Activated CD4-positive, alpha-beta memory T cell treated with anti-CD3 and anti-CD28 coated beads, Interleukin-2, amount 10 ng/mL, durations not matched to agents 7 days and 5 days (primary cell): ENCODE measurements at regions not wholly inside any gene's neighbourhood (a gene's known extent, or its start where the extent isn't known, plus 50 kb on each side); places are given as distances from the start of the nearest gene placed in this dataset.

Experiments
- CTCF ChIA-PET: fragments of 350-600 bp; sonication (Branson Sonifier 250); formaldehyde crosslinking; loops from one replicate; lab custom pipeline; 2021; ENCODE audit warnings: antibody characterized with exemption, inconsistent platforms; lab: Charles Lee
- POLR2A ChIA-PET: fragments of 350-600 bp; sonication (Branson Sonifier 250); formaldehyde crosslinking; loops from one replicate; lab custom pipeline; 2021; ENCODE audit warnings: antibody characterized with exemption; lab: Charles Lee
- DNase-seq: peaks from one replicate; pipeline ENCODE4 v3.0.0-alpha.2; 2020
- H3K27ac Mint-ChIP-seq: one replicate; pipeline ENCODE4 v1.8.0; 2021; ENCODE audit warnings: mild to moderate bottlenecking, mixed read lengths
- H3K27me3 Mint-ChIP-seq: one replicate; pipeline ENCODE4 v1.8.0; 2021; ENCODE audit warnings: mixed read lengths
- H3K36me3 Mint-ChIP-seq: one replicate; pipeline ENCODE4 v1.8.0; 2021; ENCODE audit warnings: low read depth, mixed read lengths
- H3K4me1 Mint-ChIP-seq: one replicate; pipeline ENCODE4 v1.8.0; 2021; ENCODE audit warnings: mixed read lengths
- H3K4me3 Mint-ChIP-seq: one replicate; pipeline ENCODE4 v1.8.0; 2021; ENCODE audit warnings: mild to moderate bottlenecking, mixed read lengths
- H3K9me3 Mint-ChIP-seq: one replicate; pipeline ENCODE4 v1.8.0; 2021; ENCODE audit warnings: mixed read lengths

DNA sequence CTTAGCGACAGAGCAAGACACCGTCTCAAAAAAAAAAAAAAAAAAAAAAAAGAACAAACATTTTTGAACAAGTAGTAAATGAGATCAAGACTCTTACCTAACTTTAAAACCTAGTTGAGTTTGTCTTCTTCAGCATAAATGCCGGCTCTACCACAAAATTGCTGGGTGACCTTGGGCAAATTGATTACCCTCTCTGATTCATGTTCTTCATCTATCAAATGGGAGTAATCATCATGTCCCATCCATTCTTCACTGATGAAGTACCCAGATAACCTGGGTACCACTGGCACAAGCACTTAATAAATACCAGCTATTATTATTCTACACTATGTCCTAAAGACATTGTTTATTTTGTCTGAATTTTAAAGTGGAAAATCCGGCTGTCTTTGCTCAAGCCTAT lies 96.3 kb downstream of the ATPSCKMT start:
- H3K27me3 Mint-ChIP-seq, result no peaks in the 10 kb centered on the region
- DNase-seq, result no peak
- no peaks in the 10 kb centered on the region for H3K4me1 Mint-ChIP-seq
- no peak overlapping the region for H3K27ac Mint-ChIP-seq
- H3K36me3 Mint-ChIP-seq, result no peaks in the 10 kb centered on the region
- POLR2A ChIA-PET, result no interaction called here
- H3K4me3 Mint-ChIP-seq, result no peak overlapping the region
- no peaks in the 10 kb centered on the region for H3K9me3 Mint-ChIP-seq
- CTCF ChIA-PET, result no interaction called here

DNA sequence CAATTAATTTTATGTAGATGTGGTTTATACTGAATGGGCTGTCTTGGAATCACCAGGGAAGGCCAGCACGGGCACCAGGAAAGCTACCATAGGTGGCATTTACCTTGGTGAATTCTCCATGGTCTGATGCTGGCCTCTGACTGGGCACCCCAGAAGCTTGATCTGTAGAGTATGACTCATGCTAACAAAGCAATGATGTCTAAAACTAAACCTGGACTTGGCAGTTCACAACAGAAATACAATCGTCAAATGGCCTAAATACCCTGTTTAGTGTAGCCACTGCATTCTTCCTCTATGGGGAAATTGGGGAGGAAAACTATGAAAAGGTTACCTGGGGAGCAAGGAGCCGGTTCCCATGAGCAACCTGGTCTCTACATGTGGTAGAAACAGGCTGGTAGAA lies 98.0 kb downstream of the ATPSCKMT start:
- no peak overlapping the region for H3K27ac Mint-ChIP-seq
- CTCF ChIA-PET, result no interaction called here
- no peaks in the 10 kb centered on the region for H3K4me1 Mint-ChIP-seq
- DNase-seq, result no peak
- H3K27me3 Mint-ChIP-seq, result no peaks in the 10 kb centered on the region
- no peak overlapping the region for H3K4me3 Mint-ChIP-seq
- H3K36me3 Mint-ChIP-seq, result no peaks in the 10 kb centered on the region
- H3K9me3 Mint-ChIP-seq, result no peaks in the 10 kb centered on the region
- POLR2A ChIA-PET, result no interaction called here

DNA sequence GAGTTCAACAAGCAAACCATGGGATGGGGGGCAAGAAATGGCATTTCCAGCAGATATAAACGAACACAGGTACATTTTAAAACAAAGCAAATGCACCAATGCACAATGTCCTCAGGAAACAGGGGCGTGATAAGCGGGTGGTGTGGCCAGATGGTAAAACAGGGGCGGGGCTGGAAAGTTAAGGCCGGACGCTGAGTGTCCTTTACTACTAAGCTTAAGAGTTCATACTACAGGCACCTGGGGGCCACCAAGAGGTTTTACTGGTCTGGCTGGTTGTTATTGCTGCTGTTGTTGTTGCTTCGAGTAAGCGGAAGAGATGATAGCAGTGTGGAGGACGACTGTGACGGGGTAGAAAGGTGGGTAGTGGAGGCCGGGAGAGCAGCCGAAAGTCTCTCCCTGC lies 99.8 kb downstream of the ATPSCKMT start:
- H3K4me3 Mint-ChIP-seq, result no peak overlapping the region
- no peaks in the 10 kb centered on the region for H3K27me3 Mint-ChIP-seq
- H3K4me1 Mint-ChIP-seq, result no peaks in the 10 kb centered on the region
- H3K9me3 Mint-ChIP-seq, result no peaks in the 10 kb centered on the region
- DNase-seq, result no peak
- ChIA-PET POLR2A (no interaction called here), CTCF (no interaction called here)
- H3K27ac Mint-ChIP-seq, result no peak overlapping the region
- H3K36me3 Mint-ChIP-seq, result no peaks in the 10 kb centered on the region

DNA sequence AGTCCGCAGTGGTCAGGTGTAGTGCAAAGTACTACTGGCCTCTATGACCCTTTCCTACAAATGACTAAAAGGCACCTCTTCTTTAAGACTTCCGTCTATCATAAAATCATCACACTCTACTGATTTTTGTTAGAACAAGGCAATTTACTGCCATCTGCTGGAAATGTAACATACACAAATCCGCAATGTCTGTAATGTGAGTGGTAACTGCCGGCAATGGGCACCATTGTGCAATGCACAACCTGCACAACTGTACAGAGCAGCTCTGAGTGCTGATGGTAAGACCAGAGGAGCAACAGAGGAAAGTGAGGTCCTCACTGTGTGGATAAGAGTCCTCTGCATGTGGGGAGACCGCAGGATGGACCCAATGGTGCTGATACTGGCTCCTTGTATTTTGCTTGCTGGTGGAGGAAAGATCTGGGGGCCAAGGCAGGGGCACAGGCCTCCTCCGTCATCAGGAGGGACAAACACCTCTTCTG lies 103.7 kb downstream of the ATPSCKMT start:
- H3K4me3 Mint-ChIP-seq, result no peak overlapping the region

DNA sequence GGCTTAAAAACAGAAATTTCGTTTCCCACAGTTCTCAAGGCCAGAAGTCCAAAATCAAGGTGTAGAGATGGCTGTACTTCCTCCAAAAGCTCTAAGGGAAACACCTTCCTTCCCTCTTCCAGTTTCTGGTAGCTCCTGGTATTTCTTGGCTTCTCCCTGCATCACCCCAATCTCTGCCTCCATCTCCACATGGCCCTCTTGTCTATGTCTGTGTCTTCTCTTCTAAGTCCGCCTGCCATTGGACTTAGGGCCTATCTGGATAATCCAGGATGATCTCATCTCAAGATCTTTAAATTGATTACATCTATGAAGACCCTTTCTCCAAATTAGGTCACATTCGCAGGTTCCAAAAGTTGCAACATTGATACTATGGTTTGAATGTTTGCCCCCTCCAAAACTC lies 105.6 kb downstream of the ATPSCKMT start:
- Mint-ChIP-seq H3K9me3 (no peaks in the 10 kb centered on the region), H3K4me1 (no peaks in the 10 kb centered on the region), H3K27ac (no peak overlapping the region), H3K4me3 (no peak overlapping the region), H3K36me3 (no peaks in the 10 kb centered on the region), H3K27me3 (peaks cover 2% of the 10 kb centered on the region)
- ChIA-PET CTCF (no interaction called here), POLR2A (no interaction called here)
- DNase-seq, result no peak

More for the DNA sequence above, 103.7 kb downstream of the ATPSCKMT start:
- H3K9me3 Mint-ChIP-seq, result no peaks in the 10 kb centered on the region
- CTCF ChIA-PET, result no interaction called here
- no peaks in the 10 kb centered on the region for H3K36me3 Mint-ChIP-seq
- no peak overlapping the region for H3K27ac Mint-ChIP-seq
- POLR2A ChIA-PET, result no interaction called here
- H3K4me1 Mint-ChIP-seq, result no peaks in the 10 kb centered on the region
- DNase-seq, result no peak
- peaks cover 2% of the 10 kb centered on the region for H3K27me3 Mint-ChIP-seq

DNA sequence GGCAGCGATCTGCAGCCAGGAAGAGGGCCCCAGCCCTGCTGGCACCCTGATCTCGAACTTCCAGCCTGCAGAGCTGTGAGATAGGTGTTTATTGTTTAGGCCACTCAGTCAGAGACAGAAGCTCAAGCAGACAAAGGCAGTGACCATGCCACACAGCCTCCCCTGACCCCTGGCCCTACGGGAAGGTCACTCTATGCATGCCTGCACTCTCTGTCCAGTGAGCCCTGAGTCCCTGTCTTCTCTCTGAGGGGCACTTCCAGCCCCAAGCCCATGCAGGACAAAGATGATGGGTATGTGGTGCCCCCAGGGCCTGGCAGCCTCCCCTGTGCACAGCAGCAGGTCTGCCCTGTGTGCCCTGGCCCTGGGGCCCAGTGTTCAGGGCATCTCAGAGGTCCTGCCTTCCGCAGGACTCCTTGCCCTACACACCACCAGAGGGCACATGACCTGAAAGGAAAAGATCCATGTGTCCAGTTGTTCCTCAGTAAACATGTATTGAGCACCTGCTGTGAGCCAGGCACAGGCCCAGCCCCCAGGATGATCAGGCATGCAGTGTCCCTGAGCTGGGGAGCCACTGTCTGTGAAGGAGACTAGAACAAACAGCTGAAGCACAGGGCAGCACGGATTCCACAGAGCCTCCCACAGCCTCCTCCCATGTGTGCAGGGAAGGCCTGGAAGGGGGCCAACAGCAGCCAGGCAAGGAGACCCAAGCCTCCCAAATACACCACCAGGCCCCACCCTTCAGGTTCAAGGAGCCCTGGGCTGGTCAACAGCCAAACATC lies 109.3 kb downstream of the ATPSCKMT start:
- Mint-ChIP-seq H3K9me3 (no peaks in the 10 kb centered on the region), H3K4me3 (no peak overlapping the region), H3K27ac (no peak overlapping the region), H3K27me3 (peaks cover 2% of the 10 kb centered on the region), H3K4me1 (no peaks in the 10 kb centered on the region), H3K36me3 (no peaks in the 10 kb centered on the region)
- no peak for DNase-seq
- POLR2A ChIA-PET, result no interaction called here
- CTCF ChIA-PET, result no interaction called here

DNA sequence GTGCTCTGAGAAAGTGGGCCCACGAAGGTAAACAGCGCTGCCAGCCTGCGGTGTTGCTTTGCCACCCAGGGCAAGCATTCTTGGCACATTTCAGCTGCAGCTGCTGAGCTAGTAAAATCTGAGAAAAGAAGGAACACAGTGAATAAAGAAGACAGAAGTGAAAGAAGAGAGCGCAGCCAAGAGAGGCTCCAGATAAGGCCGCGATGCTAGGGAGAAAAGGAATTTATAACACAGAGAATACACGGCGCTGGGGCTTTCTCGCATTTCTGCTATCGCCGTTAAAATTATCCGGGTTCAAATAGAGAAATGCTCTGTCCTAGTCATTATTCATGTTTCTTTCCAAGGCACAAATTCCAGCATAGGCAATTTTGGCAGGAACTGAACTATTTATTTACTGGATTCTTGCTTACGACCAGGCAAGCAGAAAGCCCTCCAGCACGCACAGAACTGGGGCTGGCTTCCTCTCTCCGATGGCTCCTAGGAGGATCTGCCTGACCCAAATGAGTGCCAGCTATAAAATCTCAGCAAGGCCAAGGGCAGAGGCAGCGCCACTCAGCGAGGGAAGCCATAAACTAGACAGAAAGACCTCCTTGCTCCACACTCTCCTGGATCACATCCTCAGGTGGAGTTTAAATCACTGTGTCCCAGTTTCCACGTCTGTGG lies 111.2 kb downstream of the ATPSCKMT start:
- Mint-ChIP-seq H3K4me3 (no peak overlapping the region), H3K9me3 (no peaks in the 10 kb centered on the region), H3K27me3 (no peaks in the 10 kb centered on the region), H3K36me3 (no peaks in the 10 kb centered on the region), H3K4me1 (no peaks in the 10 kb centered on the region), H3K27ac (no peak overlapping the region)
- ChIA-PET POLR2A (no interaction called here), CTCF (interaction anchor here (0.6 kb wide), 1 partner anchor 378 kb away, joined by 3 read pairs; no protein-coding TSS in a partner anchor)
- no peak for DNase-seq

DNA sequence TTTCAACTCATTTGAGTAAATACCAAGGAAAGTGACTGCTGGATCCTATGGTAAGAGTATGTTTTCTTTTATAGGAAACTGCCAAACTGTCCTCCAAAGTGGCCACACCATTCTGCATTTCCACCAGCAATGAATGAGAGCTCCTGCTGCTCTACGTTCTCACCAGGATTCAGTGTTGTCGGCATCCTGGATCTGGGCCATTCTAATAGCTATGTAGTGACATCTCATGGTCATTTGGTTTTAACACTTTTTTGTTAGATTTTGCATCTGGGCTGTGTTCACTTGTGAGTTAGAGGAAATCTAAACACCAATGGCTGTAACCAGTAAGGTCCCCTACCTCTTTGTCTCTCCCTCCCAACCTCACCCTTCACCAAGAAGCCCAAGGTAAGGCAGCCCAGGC lies 115.9 kb downstream of the ATPSCKMT start:
- POLR2A ChIA-PET, result no interaction called here
- CTCF ChIA-PET, result no interaction called here
- no peaks in the 10 kb centered on the region for H3K36me3 Mint-ChIP-seq

DNA sequence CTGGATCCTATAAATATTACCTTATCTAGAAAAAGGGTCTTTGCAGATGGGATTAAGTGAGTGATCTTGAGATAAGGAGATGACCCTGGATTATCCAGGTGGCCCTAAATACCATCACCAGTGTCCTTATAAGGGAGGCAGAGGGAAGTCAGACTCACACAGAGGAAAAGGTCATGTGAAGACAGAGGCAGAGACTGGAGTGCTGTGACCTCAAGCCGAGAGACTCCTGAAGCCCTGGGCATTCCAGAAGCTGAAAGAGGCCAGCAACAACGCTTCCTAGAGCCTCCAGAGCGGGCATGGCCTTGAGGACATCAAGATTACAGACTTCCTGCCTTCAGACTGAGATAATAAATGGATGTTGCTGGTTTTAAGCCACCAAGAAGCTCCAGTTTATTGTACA lies 118.8 kb downstream of the ATPSCKMT start:
- H3K27ac Mint-ChIP-seq, result no peak overlapping the region
- CTCF ChIA-PET, result no interaction called here

More for the DNA sequence above, 115.9 kb downstream of the ATPSCKMT start:
- no peak for DNase-seq
- no peaks in the 10 kb centered on the region for H3K9me3 Mint-ChIP-seq
- H3K27ac Mint-ChIP-seq, result no peak overlapping the region
- no peaks in the 10 kb centered on the region for H3K4me1 Mint-ChIP-seq
- H3K4me3 Mint-ChIP-seq, result no peak overlapping the region
- no peaks in the 10 kb centered on the region for H3K27me3 Mint-ChIP-seq

DNA sequence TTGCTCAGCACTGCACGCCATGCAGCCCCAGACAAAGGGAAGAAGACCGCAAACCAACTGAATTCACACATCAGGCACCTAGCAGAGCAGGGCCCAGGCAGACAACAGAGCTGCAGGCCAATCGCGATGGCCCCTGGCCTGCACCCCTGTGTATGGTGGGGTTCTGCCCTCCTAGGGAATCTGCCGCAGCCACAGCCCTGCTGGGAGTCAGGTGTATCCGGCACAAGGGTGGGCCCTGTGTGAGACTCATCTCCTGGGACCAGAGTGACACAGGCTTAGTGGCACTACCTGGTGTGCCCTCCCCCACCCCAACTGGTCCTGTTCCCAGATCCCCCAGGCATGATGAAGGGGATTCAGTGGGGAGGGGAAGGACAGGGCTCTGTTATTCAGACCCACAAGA lies 122.8 kb downstream of the ATPSCKMT start:
- no peaks in the 10 kb centered on the region for H3K4me1 Mint-ChIP-seq
- no peak overlapping the region for H3K4me3 Mint-ChIP-seq
- CTCF ChIA-PET, result no interaction called here
- POLR2A ChIA-PET, result no interaction called here
- no peaks in the 10 kb centered on the region for H3K27me3 Mint-ChIP-seq
- H3K9me3 Mint-ChIP-seq, result no peaks in the 10 kb centered on the region
- DNase-seq, result no peak
- no peaks in the 10 kb centered on the region for H3K36me3 Mint-ChIP-seq
- no peak overlapping the region for H3K27ac Mint-ChIP-seq

More for the DNA sequence above, 118.8 kb downstream of the ATPSCKMT start:
- no peak overlapping the region for H3K4me3 Mint-ChIP-seq
- H3K9me3 Mint-ChIP-seq, result no peaks in the 10 kb centered on the region
- POLR2A ChIA-PET, result no interaction called here
- no peaks in the 10 kb centered on the region for H3K4me1 Mint-ChIP-seq
- H3K27me3 Mint-ChIP-seq, result no peaks in the 10 kb centered on the region
- DNase-seq, result no peak
- no peaks in the 10 kb centered on the region for H3K36me3 Mint-ChIP-seq

DNA sequence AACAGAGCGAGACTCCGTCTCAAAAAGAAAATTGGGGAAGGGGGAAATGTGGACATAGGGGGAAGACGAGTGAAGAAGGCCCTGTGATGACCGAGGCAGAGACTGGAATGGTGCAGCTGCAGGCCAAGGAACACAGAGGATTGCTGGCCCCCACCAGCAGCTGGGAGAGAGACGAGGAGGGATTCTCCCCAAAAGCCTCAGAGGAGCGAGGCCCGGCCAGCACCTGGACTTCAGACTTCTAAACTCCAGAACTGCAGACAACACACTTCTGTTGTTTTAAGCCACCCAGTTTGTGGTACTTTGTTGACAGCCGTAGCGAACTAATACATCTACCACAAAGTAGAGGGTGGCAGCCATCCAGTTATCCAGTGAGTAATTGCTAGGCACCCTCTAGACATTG lies 124.6 kb downstream of the ATPSCKMT start:
- ChIA-PET CTCF (no interaction called here), POLR2A (no interaction called here)
- Mint-ChIP-seq H3K27me3 (no peaks in the 10 kb centered on the region), H3K9me3 (no peaks in the 10 kb centered on the region), H3K4me1 (no peaks in the 10 kb centered on the region), H3K36me3 (no peaks in the 10 kb centered on the region), H3K4me3 (no peak overlapping the region), H3K27ac (no peak overlapping the region)
- DNase-seq, result no peak

DNA sequence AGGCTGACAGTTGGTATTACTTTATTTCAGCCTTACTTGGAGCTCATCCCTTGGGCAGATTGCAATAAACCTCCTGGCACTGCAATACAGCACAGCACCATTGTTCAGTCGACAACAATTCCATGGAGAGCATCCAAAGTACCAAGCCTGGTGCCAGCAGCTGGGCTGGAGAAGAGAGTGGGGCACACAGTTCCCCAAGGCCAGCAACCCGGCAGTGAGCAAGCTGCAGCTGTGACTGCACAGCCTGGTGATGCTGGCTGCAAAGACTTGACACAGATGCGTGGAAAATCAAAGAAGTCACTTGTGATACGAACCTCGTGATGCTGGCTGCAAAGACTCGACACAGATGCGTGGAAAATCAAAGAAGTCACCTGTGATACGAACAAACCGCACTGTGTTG lies 125.4 kb downstream of the ATPSCKMT start:
- Mint-ChIP-seq H3K36me3 (no peaks in the 10 kb centered on the region), H3K27me3 (no peaks in the 10 kb centered on the region)
- CTCF ChIA-PET, result no interaction called here

DNA sequence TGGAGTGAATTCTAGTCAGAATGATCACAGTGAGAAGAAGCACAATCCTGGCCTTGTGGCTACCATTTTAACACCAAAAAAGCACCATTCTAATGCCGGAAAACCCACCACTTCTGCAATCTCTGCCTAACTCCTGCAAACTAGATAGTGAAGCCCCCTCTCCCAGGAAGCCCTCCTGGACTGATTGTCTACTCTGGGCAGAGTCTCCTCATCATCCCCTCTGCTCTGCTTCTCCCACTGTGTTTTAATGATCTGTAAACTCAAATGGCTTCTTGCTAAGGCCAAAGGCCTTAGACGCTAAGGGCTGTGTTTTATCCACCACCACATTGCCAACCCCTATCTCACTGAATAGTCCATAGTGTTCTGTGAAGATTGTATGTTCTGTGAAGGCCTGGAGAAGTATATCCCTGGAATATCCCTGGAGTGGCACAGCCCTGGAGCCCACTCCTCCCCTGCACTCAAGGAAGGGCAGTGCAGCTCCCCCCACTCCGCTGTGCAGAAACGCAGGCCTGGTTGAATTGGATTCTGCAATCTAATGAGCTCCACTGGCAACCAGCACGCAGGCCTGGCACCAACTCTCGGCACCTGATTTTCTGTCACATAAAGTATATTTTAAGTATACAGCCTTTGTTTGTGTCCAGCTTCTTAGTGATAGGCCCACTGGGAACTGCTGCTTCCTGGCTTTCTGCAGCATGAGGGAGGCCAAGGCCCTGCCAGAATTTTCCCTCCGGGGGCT lies 126.3 kb downstream of the ATPSCKMT start:
- no peak overlapping the region for H3K27ac Mint-ChIP-seq

More for the DNA sequence above, 125.4 kb downstream of the ATPSCKMT start:
- POLR2A ChIA-PET, result no interaction called here
- DNase-seq, result no peak
- Mint-ChIP-seq H3K4me3 (no peak overlapping the region), H3K27ac (no peak overlapping the region), H3K9me3 (no peaks in the 10 kb centered on the region), H3K4me1 (no peaks in the 10 kb centered on the region)

More for the DNA sequence above, 126.3 kb downstream of the ATPSCKMT start:
- no peaks in the 10 kb centered on the region for H3K4me1 Mint-ChIP-seq
- H3K27me3 Mint-ChIP-seq, result no peaks in the 10 kb centered on the region
- no peak for DNase-seq
- no peaks in the 10 kb centered on the region for H3K36me3 Mint-ChIP-seq
- H3K9me3 Mint-ChIP-seq, result no peaks in the 10 kb centered on the region
- no peak overlapping the region for H3K4me3 Mint-ChIP-seq
- ChIA-PET POLR2A (no interaction called here), CTCF (no interaction called here)
